GM11168 (cell line): ENCODE measurements at regions not wholly inside any gene's neighbourhood (a gene's known extent, or its start where the extent isn't known, plus 50 kb on each side); places are given as distances from the start of the nearest gene placed in this dataset.

ENCODE experiments used
- in situ Hi-C: fragments of 300-500 bp; cut with MboI; formaldehyde crosslinking; loops from one replicate; pipeline ENCODE4 v1.12.0; 2022; ENCODE audit warnings: low sequenced_read_pairs; ENCODE audit not compliant: unreplicated experiment

- in situ Hi-C loops: no loop called here
These were observed 678.5 kb upstream of the TBX3 start for GRCh38 chr12:115362339-115362976.

- in situ Hi-C loops: no loop called here
These were observed 673.7 kb upstream of the TBX3 start for GRCh38 chr12:115357681-115358080.

GRCh38 chr12:115355301-115355700 lies 671.3 kb upstream of the TBX3 start:
- in situ Hi-C loops: no loop called here

- in situ Hi-C loops: no loop called here
These were observed 670.3 kb upstream of the TBX3 start for GRCh38 chr12:115354007-115354890.

- in situ Hi-C loops: no loop called here
These were observed 669.5 kb upstream of the TBX3 start for GRCh38 chr12:115353467-115353866.

GRCh38 chr12:115351514-115352077 lies 667.6 kb upstream of the TBX3 start:
- in situ Hi-C loops: no loop called here

- in situ Hi-C loops: no loop called here
These were observed 665.7 kb upstream of the TBX3 start for GRCh38 chr12:115349711-115350110.

- in situ Hi-C loops: no loop called here
These were observed 664.3 kb upstream of the TBX3 start for GRCh38 chr12:115348301-115348700.

- in situ Hi-C loops: no loop called here
These were observed 659.6 kb upstream of the TBX3 start for GRCh38 chr12:115343601-115344000.

- in situ Hi-C loops: no loop called here
These were observed 659.0 kb upstream of the TBX3 start for GRCh38 chr12:115343008-115343407.

- in situ Hi-C loops: no loop called here
These were observed 657.5 kb upstream of the TBX3 start for GRCh38 chr12:115341442-115341841.

- in situ Hi-C loops: no loop called here
These were observed 654.8 kb upstream of the TBX3 start for GRCh38 chr12:115338566-115339294.

- in situ Hi-C loops: no loop called here
These were observed 653.9 kb upstream of the TBX3 start for GRCh38 chr12:115337693-115338543.

- in situ Hi-C loops: no loop called here
These were observed 652.5 kb upstream of the TBX3 start for GRCh38 chr12:115336506-115336905.

GRCh38 chr12:115335594-115335993 lies 651.6 kb upstream of the TBX3 start:
- in situ Hi-C loops: no loop called here

- in situ Hi-C loops: no loop called here
These were observed 651.1 kb upstream of the TBX3 start for GRCh38 chr12:115335048-115335447.

- in situ Hi-C loops: no loop called here
These were observed 649.0 kb upstream of the TBX3 start for GRCh38 chr12:115332945-115333344.

GRCh38 chr12:115325858-115326257 lies 641.9 kb upstream of the TBX3 start:
- in situ Hi-C loops: no loop called here

GRCh38 chr12:115324949-115325593 lies 641.1 kb upstream of the TBX3 start:
- in situ Hi-C loops: no loop called here
